Astrocyte (in vitro differentiated cells and primary cell): ENCODE measurements at regions not wholly inside any gene's neighbourhood (a gene's known extent, or its start where the extent isn't known, plus 50 kb on each side); places are given as distances from the start of the nearest gene placed in this dataset.

ENCODE experiments used
- EZH2 ChIP-seq: IDR thresholded peaks from 2 replicates; pipeline ENCODE4 v1.6.1; 2012; ENCODE audit warnings: mild to moderate bottlenecking, low read length, inconsistent platforms; ENCODE audit not compliant: insufficient read depth
- TF ChIP-seq, protein P1 (sequence below): IDR thresholded peaks from 2 replicates; pipeline ENCODE4 v1.5.1; 2011; ENCODE audit warnings: low read depth, mild to moderate bottlenecking, inconsistent platforms, low read length, moderate library complexity; ENCODE audit not compliant: insufficient read depth

DNA sequence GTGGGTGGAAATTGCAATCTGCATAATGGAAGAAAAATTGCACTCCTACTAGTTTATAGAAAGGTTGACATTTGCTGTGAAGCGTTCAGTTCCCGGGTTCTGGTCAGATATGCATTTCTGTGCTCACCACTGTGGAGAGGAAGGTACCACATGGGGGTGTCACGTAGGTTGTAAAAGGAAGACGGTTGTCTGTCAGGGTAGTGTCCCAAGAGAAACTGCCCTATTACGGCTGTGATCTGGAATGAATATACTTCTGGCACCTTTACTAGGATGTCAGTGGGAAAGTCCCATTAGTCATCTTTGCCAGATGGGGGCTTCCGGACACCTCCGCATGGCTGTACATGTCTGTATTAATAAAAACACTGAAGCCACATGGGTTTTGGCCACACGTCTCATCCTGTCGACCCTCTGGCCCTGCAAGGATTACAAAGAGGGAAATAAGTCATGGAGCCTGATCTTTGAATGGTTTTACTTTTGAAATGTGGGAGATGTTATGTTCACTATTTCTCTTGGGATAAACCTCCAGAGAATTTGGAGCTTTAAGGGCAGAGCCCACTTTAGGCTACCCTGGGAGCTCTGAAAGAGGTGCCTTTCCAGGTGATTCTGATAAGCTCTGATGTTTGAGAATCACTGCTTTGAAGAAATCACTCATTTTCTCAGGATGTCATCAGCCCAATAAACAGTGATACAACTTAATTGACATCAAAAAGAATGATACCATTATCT, 133.9 kb downstream of the AKAP11 start:
- TF ChIP-seq, protein P1, sequence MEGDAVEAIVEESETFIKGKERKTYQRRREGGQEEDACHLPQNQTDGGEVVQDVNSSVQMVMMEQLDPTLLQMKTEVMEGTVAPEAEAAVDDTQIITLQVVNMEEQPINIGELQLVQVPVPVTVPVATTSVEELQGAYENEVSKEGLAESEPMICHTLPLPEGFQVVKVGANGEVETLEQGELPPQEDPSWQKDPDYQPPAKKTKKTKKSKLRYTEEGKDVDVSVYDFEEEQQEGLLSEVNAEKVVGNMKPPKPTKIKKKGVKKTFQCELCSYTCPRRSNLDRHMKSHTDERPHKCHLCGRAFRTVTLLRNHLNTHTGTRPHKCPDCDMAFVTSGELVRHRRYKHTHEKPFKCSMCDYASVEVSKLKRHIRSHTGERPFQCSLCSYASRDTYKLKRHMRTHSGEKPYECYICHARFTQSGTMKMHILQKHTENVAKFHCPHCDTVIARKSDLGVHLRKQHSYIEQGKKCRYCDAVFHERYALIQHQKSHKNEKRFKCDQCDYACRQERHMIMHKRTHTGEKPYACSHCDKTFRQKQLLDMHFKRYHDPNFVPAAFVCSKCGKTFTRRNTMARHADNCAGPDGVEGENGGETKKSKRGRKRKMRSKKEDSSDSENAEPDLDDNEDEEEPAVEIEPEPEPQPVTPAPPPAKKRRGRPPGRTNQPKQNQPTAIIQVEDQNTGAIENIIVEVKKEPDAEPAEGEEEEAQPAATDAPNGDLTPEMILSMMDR = no peak
- no peak for TF ChIP-seq EZH2
